GM21526 (cell line): ENCODE measurements at regions not wholly inside any gene's neighbourhood (a gene's known extent, or its start where the extent isn't known, plus 50 kb on each side); places are given as distances from the start of the nearest gene placed in this dataset.

ENCODE experiments used
- ATAC-seq: cut with Tn5 transposase; IDR thresholded peaks from one replicate; pipeline ENCODE4 v1.9.1; 2021; ENCODE audit warnings: moderate library complexity; ENCODE audit not compliant: unreplicated experiment, low FRiP score

DNA sequence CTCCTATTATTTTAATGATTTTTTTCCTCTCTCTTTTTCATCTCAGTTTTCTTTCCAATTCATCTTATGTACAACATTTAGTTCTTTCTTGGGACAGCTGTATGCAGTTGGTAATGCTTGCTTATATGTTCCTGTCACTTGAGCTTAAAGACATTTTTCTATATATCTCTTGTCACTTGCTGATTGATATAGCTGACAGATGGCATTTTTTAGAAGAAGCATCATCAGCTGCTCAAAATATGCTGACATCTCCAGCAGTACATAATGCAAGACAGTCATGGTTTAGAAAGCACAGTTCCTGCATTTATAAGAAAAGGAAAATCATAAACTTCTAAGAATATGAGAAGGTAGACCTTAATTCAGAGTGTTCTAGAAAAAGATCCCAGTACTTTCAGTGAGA is 56.5 kb downstream of the DCAF8L1 start:
- ATAC-seq, result no peak

DNA sequence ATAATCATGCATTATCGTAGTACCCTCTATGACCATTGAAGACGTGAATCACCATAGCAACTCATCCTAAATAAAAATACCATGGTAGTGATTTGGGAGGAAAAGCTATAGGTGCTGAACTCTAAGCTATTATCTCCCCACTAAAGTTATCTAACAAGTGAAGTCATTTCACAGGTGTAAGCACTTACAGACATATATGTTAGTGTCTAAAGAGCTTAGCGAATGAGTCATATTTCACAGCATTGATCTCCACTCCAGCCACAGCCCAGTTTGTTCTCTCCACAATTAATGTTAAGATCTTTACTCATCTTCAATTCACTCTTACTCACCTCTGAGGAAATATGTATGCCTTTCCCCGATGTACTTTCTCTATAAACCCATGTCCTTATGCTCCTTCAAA is 57.0 kb downstream of the DCAF8L1 start:
- ATAC-seq, result no peak

GRCh38 chrX:27918799-27919198 is 62.5 kb downstream of the DCAF8L1 start:
- ATAC-seq, result no peak

DNA sequence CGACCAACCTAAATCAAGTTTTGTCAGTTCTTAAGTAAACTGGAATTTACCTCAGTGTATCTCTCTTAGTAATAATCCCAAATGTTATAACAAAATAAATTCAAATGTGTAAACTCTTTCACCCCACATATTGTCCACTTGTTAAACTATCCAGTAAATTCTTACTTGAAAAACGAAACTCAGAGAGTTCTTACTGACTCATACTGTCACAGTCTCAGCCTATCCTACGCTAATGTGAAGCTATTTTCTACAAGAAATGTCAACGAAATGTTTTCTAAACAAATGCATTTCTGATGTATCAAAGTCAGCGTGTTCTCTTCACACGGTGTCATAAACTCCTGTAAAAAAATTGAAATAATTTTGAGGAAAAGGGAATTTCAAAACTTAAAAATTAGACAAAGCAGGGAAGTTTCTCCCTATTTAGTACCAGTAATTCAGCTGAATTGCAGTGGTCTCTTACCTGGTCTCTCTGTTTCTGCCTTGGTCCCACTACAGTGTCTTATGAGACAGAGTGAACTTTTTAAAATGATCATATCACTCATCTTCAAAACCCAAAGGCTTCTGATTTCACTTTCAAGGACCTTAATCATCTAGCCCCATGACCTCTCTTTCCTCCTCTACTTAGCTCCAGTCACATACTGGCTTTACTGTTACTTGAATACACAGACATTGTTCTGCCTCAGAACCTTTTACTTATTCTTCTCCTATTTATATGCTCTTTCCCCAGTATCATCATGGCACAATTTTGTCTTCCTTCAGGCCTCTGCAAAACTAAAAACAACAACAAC is 63.3 kb downstream of the DCAF8L1 start:
- ATAC-seq, result no peak

DNA sequence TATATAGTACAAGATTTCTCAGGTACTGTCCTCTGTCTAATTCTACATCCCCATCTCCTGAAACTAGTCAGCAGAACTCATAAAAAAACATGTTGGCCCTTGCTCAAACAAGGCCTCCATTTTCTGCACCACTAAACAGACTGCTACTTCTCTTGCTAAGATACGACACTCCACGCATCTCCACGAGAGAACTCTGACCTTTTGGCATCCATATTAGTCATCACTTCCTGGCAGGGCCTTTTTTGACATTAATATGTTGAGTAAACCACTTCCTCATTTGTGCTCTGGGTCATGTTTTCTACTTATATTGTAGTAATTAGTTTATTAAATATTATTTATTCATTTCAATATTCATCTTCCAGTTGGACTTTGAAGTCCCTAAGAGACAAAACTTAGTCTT is 65.6 kb downstream of the DCAF8L1 start:
- peak; percentile 84 for ATAC-seq

GRCh38 chrX:27910412-27910811 is 70.8 kb downstream of the DCAF8L1 start:
- ATAC-seq, result no peak

DNA sequence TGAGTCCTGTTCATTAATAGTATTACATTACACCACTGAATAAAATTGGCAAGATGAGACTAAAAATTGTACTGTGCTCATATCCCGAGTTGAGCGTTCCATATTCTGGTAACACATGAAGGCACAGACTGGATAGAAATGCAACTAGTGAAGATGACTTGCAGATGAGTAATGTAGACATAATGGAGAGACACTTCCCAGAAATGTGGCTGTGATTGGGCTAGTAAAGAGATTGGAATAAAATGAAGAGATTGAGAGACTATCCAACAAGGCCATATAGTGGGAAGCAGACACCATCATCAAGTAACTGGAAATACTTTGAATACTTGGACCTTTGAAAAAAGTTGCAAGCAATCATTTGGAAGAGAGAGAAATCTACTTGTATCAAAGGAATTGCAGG is 77.3 kb downstream of the DCAF8L1 start:
- no peak for ATAC-seq

DNA sequence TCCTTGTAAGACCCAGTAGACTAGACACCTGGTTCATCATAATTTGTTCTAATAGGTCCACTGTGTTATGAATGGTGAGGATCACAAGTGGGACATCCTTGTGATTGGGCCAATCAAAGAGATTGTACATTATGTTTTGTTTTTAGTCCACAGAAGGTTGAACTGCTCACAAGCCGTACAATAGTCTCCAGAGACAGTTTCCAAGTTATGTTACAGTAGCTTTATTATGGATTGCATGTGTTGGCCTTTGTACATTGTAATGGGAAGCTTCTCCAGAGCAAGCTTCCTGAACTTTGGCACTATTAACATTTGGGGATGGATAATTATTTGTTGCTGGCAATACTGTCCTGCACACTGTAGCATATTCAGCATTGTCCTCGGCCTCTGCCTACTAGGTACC is 86.1 kb downstream of the MAGEB10 start:
- ATAC-seq, result no peak

DNA sequence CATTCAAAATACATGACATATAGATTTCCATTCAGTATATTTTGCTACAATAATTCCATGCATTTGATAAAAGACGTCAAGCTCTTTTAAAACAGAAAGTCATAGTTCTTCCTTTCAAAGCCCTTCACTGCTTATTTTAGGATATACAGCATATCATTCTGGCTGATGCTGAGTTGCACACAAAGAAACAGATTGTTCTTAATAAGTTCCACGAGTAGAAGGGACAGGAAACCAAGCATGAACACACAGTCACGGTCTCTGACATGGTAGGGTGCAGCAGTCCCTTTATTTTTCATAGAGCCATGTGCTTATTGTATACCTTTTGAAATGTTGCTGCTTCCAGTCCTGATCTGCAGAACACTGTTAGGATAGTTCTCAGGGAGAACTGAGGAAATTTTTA is 85.4 kb downstream of the MAGEB10 start:
- no peak for ATAC-seq

DNA sequence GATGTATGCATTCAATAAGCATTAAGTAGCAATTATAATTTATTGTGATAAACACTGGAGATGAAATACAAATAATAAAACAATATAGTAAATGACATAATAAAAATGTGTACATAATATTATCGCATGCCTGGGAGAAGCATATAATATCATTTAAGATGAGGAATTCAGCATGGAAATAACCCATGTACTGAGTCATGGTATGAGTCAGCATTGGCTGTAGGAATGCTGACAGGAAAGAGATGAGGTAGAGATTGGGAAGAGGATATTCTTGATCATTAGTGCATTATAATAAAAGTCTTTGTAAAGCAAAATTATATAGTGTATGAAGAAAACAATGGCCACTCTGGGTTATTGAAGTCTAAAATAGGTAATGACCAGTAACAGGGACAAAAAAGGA is 82.8 kb downstream of the MAGEB10 start:
- no peak for ATAC-seq

- no peak for ATAC-seq
Observed at GRCh38 chrX:27889878-27890277, 82.1 kb downstream of the MAGEB10 start.

DNA sequence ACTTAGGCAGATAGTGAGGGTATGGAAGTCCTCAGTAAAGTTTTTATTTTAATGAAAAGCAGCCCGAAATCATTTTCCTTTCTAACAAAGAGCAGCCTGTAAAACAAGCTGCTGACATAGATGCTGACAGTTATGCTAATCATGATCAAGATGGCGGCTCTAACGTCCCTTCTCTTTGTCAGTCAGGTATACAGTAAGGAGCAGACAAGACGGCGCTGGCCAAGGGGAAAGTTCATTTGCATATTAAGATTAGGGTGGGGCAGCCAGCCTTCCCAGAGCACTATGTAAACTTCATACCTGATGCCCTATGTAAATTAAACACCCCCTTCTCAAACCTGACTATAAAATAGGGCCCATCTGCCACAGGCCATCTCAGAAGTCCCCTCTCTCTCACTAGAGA is 76.9 kb downstream of the MAGEB10 start:
- no peak for ATAC-seq

- ATAC-seq, result no peak
Observed at GRCh38 chrX:27883468-27884092, 75.8 kb downstream of the MAGEB10 start.

- no peak for ATAC-seq
Observed at GRCh38 chrX:27882695-27883094, 74.9 kb downstream of the MAGEB10 start.

- no peak for ATAC-seq
Observed at GRCh38 chrX:27878862-27879261, 71.1 kb downstream of the MAGEB10 start.
